Fibroblast of lung (primary cell): ENCODE measurements at regions not wholly inside any gene's neighbourhood (a gene's known extent, or its start where the extent isn't known, plus 50 kb on each side); places are given as distances from the start of the nearest gene placed in this dataset.

Source experiments
- DNase-seq, 2 donors: peaks; one replicate each; pipeline versions ENCODE4 v3.0.0 to v3.0.0-alpha.2; 2010; ENCODE audit warnings: low read depth in 2 of 2
- H2AFZ ChIP-seq: 2 replicates; pipeline ENCODE4 v1.5.1; 2012; ENCODE audit warnings: low read length, control low read depth, inconsistent platforms
- H3K27ac ChIP-seq: 2 replicates; pipeline ENCODE4 v1.5.1; 2011; ENCODE audit warnings: low read length, control low read depth; ENCODE audit not compliant: insufficient read depth
- H3K27me3 ChIP-seq: 2 replicates; pipeline ENCODE4 v1.5.1; 2011; ENCODE audit warnings: mild to moderate bottlenecking, low read length; ENCODE audit not compliant: control insufficient read depth, insufficient read depth
- H3K36me3 ChIP-seq: 2 replicates; pipeline ENCODE4 v1.5.1; 2011; ENCODE audit warnings: low read length; ENCODE audit not compliant: control insufficient read depth, insufficient read depth
- H3K4me1 ChIP-seq: 2 replicates; pipeline ENCODE4 v1.5.1; 2011; ENCODE audit warnings: low read length; ENCODE audit not compliant: control insufficient read depth, insufficient read depth; ENCODE audit errors: extremely low read depth
- H3K4me2 ChIP-seq: 2 replicates; pipeline ENCODE4 v1.5.1; 2011; ENCODE audit warnings: low read length, control low read depth; ENCODE audit not compliant: insufficient read depth; ENCODE audit errors: extremely low read depth
- H3K4me3 ChIP-seq, 4 experiments: fragments of 200-600 bp in 1 of 4; sonication (generic) in 1 of 4; replicated peaks in 1 of 4; 2 replicates each; pipeline ENCODE4 v1.5.1; 2011 to 2016; ENCODE audit warnings: low read length in 4 of 4, low read depth in 3 of 4, mild to moderate bottlenecking in 3 of 4, control low read depth in 2 of 4, inconsistent platforms in 1 of 4, mixed read lengths in 1 of 4; ENCODE audit not compliant: insufficient read depth in 1 of 4; ENCODE audit errors: control extremely low read depth in 1 of 4
- H3K79me2 ChIP-seq: 2 replicates; pipeline ENCODE4 v1.5.1; 2012; ENCODE audit warnings: mild to moderate bottlenecking, low read length, inconsistent platforms; ENCODE audit not compliant: control insufficient read depth, insufficient read depth
- H3K9ac ChIP-seq: 2 replicates; pipeline ENCODE4 v1.5.1; 2011; ENCODE audit warnings: mild to moderate bottlenecking, low read length, control low read depth; ENCODE audit not compliant: insufficient read depth
- H3K9me3 ChIP-seq: 2 replicates; pipeline ENCODE4 v1.5.1; 2012; ENCODE audit warnings: low read depth, low read length; ENCODE audit not compliant: control insufficient read depth, insufficient read depth
- H4K20me1 ChIP-seq: 2 replicates; pipeline ENCODE4 v1.5.1; 2011; ENCODE audit warnings: low read length; ENCODE audit not compliant: control insufficient read depth, insufficient read depth; ENCODE audit errors: extremely low read depth
- EZH2 ChIP-seq: IDR thresholded peaks from 2 replicates; pipeline ENCODE4 v1.5.1; 2012; ENCODE audit warnings: low read length, control low read depth, mild to moderate bottlenecking; ENCODE audit errors: missing control alignments
- TF ChIP-seq, protein P1 (sequence below), 2 donors: IDR thresholded peaks in 1 of 2; conservative IDR thresholded peaks in 1 of 2; 1 replicate in 1 of 2; 2 replicates in 1 of 2; pipeline ENCODE4 v1.5.1; 2011 to 2012; ENCODE audit warnings: low read length in 2 of 2, control low read depth in 1 of 2, inconsistent platforms in 1 of 2, low read depth in 1 of 2, mild to moderate bottlenecking in 1 of 2

DNA sequence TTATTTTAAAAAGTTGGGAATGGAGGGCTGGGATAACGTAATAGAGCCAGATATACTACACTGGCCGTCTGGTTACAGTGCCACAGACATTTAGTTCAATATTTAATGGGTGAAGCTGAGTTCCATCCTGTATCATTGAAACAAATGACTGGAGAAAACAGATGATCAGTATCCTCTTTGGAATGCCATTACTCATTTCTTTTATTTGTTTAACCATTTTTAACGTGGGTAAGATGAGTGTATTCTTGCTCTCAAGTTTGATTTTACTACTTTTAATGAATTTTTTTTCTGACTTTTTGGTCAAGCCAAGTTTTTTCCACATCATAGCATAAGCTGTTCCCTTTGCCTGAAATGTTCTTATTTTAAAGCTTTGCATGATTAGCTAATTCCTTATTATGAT, 53.9 kb upstream of the GRM7 start:
- Histone ChIP-seq H3K4me1 (no peaks in the 10 kb centered on the region), H3K9ac (no peak overlapping the region), H4K20me1 (no peaks in the 10 kb centered on the region), H3K27ac (no peak overlapping the region), H3K79me2 (no peaks in the 10 kb centered on the region), H2AFZ (no peak overlapping the region), H3K36me3 (no peaks in the 10 kb centered on the region), H3K4me3 (no peak overlapping the region), H3K9me3 (no peaks in the 10 kb centered on the region), H3K27me3 (no peaks in the 10 kb centered on the region), H3K4me2 (no peak overlapping the region)
- TF ChIP-seq, protein P1, sequence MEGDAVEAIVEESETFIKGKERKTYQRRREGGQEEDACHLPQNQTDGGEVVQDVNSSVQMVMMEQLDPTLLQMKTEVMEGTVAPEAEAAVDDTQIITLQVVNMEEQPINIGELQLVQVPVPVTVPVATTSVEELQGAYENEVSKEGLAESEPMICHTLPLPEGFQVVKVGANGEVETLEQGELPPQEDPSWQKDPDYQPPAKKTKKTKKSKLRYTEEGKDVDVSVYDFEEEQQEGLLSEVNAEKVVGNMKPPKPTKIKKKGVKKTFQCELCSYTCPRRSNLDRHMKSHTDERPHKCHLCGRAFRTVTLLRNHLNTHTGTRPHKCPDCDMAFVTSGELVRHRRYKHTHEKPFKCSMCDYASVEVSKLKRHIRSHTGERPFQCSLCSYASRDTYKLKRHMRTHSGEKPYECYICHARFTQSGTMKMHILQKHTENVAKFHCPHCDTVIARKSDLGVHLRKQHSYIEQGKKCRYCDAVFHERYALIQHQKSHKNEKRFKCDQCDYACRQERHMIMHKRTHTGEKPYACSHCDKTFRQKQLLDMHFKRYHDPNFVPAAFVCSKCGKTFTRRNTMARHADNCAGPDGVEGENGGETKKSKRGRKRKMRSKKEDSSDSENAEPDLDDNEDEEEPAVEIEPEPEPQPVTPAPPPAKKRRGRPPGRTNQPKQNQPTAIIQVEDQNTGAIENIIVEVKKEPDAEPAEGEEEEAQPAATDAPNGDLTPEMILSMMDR (conservative IDR thresholded peaks at IDR 0.05 in 1 of 2, IDR thresholded peaks at IDR 0.05 in 1 of 2; ENCODE audit: low read depth in 1 of 2, low read length in 2 of 2) = no peak
- TF ChIP-seq EZH2 = no peak
- peak in 1 of 2 donors; percentile 66 for DNase-seq

DNA sequence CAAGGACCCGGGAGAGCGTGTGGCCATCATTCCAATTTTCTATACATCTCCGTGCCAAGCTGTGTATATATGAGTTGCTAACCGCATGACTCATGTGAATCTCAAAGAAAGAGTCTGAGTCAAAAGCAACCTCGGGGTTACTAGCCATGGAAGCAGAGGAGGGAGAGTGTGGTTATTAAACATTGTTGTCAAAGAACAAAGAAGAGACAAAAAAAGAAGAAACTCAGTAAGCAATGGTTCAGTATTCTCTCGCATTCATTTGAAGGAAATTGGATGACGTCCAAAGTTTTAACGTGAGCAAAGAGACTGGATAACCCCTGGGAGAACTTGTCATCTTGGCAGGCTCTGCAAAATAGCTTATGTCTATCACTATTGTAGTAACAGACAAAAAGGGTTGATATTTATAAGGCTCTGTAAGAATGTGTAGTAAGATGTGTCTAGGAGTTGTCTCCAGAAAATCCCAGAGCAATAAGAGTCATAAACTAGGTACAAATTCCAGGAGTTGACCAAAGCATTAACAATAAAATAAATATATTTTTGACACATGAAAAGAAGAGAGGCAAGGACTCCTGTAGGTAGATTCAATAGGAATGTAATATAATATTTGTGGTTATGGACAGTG, 52.8 kb upstream of the GRM7 start:
- Histone ChIP-seq H2AFZ (no peak overlapping the region), H3K9me3 (no peaks in the 10 kb centered on the region), H3K9ac (no peak overlapping the region), H3K27ac (no peak overlapping the region), H3K4me2 (no peak overlapping the region), H3K36me3 (no peaks in the 10 kb centered on the region), H3K79me2 (no peaks in the 10 kb centered on the region), H4K20me1 (no peaks in the 10 kb centered on the region), H3K4me3 (no peak overlapping the region), H3K4me1 (no peaks in the 10 kb centered on the region), H3K27me3 (no peaks in the 10 kb centered on the region)
- no peak for TF ChIP-seq EZH2
- TF ChIP-seq, protein P1 (conservative IDR thresholded peaks at IDR 0.05 in 1 of 2, IDR thresholded peaks at IDR 0.05 in 1 of 2; ENCODE audit: low read depth in 1 of 2, low read length in 2 of 2) = no peak
- DNase-seq = peak in 1 of 2 donors; percentile 94

DNA sequence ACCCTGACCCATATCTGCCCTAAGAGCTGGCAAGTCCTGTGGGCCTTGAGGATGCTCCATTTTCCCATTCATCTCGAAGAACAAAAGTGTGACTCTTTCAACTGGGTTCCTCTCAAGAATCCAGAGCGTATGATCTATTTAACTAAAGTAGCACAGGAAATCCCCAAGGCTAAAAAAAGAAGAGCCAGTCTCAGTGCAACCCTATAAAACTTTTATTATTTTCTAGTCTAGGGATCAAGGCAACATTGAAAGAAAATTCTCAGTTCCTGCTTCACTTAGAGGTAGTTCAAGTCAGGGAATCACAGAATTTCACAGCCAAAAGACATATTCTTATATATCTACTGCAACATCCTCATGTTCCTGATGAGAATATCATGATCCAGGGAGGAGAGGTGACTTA, 51.6 kb upstream of the GRM7 start:
- TF ChIP-seq, protein P1 (conservative IDR thresholded peaks at IDR 0.05 in 1 of 2, IDR thresholded peaks at IDR 0.05 in 1 of 2; ENCODE audit: low read depth in 1 of 2, low read length in 2 of 2) = no peak
- no peak for TF ChIP-seq EZH2
- Histone ChIP-seq H3K36me3 (no peaks in the 10 kb centered on the region), H3K27me3 (no peaks in the 10 kb centered on the region), H3K4me3 (no peak overlapping the region), H3K9me3 (no peaks in the 10 kb centered on the region), H3K9ac (no peak overlapping the region), H3K4me1 (no peaks in the 10 kb centered on the region), H3K79me2 (no peaks in the 10 kb centered on the region), H3K27ac (no peak overlapping the region), H4K20me1 (no peaks in the 10 kb centered on the region), H3K4me2 (no peak overlapping the region), H2AFZ (no peak overlapping the region)
- no peak for DNase-seq
